HG03095 (cell line): ENCODE measurements at regions not wholly inside any gene's neighbourhood (a gene's known extent, or its start where the extent isn't known, plus 50 kb on each side); places are given as distances from the start of the nearest gene placed in this dataset.
"Not testable (repeated sequence)": the region's sequence is repeated elsewhere in the genome, so short reads cannot be mapped to it uniquely, and the experiment has no call there.

Experiments
- ATAC-seq: cut with Tn5 transposase; IDR thresholded peaks from one replicate; pipeline ENCODE4 v1.9.1; 2021; ENCODE audit warnings: moderate library complexity; ENCODE audit not compliant: unreplicated experiment

DNA sequence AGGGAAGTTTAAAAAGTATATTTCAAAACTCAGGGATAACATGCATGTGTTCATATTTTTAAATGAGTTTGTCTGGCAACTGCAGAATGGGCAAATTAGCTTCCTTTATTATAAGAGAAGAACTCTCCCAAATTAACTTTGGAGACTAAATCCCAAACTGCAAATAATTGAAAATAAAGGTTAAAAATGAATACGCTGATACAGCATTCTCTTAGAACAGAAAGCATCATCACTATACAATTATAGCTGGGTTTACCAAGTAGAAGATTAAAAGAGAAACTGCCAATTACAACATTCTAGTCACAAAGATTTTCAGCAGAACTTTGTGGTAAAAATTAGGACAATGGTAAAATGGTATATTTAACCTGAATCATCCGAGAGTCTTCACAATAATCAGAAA lies 73.3 kb downstream of the OLFM4 start:
- no peak for ATAC-seq

DNA sequence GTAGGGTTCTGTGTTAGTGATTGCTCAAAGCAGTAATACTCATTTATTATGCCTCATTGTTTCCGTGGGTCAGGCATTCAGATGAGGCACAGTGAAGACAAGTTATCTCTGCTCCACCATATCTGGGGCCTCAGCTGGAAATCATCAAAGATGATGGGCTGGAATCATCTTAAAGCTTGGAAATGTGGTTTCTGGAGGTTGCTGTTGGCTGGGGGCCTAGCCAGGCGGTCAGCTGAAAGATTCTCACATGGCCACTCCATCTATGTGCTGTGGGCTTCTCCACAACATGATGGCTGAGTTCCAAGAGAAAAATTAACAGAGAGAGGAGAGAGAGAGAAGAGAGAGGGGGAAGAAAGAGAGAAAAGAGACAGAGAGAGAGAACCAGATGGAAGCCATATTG lies 75.5 kb downstream of the OLFM4 start:
- ATAC-seq: no peak

DNA sequence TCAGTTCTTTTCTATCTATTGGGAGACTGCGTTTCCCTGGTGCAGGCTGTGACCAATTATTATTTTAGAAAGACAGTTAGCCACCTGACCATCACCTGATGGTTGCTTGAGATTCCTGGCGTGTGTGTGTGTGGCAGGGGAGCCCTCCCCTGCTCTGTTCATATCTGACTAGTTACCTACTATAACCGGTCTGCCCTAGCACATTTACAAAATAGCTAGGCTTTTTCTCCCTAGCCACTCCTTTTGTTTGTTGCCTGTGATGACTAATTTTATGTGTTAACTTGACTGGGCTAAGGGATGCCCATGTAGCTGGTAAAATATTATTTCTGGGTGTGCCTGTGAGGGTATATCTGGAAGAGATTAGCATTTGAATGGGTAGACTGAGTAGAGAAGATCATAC lies 76.9 kb downstream of the OLFM4 start:
- ATAC-seq: no peak

DNA sequence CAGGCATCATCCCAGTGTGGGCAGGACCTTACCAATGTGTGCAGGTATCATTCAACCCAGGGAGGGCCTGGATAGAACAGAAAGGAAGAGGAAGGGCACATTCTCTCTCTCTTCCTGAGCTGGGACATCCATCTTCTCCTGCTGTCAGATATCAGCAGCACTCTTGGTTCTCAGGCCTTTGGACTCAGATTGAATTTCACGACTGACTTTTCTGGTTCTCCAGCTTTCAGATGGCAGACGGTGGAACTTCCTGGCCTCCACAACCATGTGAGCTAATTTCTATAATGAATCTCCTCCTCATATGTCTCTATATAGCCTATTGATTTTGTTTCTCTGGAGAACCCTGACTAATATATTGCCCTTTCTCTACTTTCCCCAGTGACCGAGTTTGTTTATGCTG lies 77.3 kb downstream of the OLFM4 start:
- ATAC-seq: no peak

DNA sequence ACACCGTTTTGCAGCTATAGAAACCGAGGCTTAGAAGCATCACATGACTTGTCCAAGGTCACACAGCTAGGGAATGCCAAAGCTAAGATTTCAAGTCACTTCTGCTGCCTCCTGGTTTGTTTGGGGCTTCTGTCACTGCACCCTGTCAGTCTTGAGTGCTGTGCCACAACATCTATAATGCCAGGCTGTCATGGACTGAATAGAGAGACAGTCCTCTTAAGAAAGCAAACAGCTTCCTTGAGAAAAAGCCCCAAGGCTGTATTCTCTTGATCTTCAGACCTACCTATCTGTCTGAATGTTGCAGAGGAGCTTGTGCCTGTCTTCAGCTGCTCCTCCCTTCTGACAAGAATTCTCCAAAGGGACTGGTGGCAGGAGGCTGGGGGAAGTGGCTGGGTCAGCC lies 81.6 kb downstream of the OLFM4 start:
- no peak for ATAC-seq

DNA sequence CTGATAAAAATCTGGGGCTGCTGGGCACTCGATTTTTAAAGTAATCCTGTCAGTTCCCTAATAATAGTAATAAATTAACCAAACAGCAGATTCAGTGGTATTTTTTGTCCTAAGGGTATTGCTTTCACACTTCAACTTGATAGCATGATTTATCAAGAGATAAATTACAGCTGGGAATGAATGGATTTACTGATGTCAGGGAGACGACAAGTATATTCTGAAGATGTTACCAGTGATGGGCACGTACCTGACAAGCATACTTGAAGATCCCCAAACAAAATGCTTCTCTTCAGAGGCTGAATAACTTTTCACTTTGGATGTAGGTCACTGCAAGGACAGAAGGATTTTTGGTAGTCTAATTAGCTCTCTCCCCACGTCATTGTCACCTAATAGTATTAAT lies 82.0 kb downstream of the OLFM4 start:
- no peak for ATAC-seq

DNA sequence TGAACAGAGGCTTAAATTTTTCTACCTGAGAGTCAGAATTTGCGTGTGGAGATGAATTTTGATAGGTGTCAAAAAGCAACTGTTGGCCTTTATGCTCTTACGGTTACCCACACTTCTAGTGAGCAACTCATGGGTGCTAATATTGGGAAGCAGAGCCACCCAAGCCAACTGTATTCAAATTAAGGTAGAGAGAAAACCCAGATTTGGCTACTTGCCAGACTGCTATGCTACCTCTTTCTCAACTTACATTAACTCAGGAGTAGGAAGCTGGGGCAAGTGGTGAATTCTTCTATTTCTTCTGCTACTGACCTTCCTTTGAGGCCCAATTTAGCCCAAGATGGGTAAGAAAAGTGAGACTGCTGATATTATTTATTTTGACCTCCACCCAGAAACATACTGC lies 83.9 kb downstream of the OLFM4 start:
- ATAC-seq: no peak

DNA sequence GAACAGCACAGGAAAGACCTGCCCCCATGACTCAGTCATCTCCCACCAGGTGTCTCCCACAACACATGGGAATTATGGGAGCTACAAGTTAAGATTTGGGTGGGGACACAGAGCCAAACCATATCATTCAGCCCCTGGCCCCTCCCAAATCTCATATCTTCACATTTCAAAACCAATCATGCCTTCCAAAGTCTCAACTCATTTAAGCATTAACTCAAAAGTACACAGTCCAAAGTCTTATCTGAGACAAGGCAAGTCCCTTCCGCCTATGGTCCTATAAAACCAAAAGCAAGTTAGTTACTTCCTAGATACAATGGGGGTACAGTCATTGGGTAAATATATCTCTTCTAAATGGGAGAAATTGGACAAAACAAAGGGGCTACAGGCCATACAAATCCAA lies 88.4 kb downstream of the OLFM4 start:
- not testable (repeated sequence) for ATAC-seq

DNA sequence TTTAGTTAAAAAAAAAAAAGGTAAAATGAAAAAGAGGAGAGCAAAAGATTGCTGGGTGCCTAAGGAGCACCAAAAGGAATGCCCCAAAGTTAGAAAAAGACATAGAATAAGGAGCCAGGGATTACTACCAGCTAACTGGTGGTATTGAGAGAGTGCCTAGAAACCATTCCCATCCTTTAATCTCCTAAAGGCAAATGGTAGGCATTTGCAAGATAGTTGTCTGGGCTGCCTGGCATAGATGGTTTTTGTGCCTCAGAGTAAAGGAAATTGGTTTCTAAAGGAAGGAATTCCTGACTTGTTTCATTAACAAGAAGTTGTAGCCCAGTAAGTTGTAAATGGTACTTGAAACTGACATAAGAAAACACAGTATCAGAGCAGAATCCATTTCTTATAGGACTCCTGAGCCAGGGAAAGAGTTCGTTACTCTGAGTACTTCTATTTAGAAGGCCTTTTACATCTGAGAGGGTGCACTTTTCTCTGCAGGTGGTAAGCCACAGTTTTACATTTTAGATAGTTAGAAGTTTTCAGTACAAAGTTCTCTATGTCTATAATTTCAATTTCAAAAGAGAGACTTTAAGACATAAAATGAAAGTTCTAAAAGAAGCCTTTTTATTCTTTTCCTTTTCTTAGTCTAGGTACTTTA lies 92.6 kb downstream of the OLFM4 start:
- ATAC-seq: no peak

DNA sequence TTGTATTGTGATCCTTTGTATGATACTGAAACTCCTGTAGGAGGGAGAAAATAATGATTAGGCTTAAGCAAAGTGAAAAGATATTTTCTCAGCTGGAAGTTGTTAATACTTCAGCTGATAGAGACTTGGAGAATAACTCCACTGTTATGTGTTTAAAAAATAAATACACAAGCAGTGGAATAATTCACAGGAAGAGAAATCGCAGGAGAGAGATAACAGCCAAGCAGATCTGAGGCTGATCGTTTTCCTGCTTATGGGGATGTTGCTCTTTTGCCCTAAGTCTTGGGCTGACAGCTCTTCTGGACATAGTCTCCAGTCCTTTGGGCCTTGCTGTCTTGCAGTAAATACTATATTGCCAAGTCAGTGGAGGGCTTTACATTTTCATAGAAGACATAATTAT lies 93.3 kb downstream of the OLFM4 start:
- no peak for ATAC-seq

DNA sequence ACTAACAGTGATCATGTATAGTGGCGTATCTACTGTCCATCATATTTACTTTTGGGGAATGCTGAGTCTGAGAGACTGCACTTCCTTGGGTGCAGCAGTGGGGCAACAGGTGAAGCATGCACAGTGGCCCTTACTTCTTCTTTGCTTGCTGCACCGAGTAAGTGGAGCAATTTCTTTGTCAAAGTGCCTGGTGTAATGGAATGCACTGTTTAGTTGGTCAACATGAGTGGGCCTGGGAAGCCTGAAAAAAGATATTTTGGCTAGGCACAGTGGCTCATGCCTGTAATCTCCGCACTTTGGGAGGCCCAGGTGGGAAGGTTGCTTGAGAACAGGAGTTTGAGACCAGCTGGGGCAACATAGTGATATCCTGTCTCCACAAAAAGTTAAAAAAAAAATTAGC lies 94.9 kb downstream of the OLFM4 start:
- ATAC-seq: no peak

DNA sequence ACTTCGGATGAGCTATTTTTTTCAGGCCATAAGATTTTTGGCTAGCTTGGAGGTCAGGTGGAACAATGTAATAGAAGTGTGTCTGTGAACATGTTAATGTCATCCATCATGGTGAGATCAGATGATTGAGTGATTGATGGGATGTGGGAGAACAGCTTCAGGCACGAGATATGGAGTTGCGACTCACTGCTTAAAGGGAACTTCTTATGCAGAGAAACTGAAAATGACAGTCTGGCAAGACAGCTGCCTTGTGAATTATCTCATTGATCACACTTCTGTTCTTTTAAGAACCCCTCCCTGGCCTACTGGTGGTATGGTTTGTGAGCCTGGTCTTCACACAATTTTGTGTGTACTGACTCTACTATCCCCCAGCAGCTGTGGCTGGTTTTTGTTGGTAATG lies 96.0 kb downstream of the OLFM4 start:
- no peak for ATAC-seq

DNA sequence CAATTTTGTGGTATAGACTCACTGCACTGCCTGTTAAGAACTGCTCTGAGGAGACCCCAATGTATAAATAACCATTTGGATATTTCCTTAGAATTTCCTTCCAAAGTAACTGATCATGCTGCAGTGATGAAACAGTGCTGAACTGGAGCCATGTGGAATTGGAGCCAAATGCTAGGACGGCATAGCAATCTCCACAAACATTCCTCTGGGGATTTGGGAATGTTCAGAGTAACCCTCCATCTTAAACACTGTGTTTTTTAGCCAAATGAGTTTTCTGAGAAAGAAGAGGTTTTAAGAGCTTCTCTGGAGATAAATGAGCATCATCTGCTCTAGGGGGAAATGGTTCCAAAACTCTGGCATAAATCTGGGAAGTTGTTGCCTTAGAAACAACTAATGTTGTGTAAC lies 98.2 kb downstream of the OLFM4 start:
- ATAC-seq: no peak

DNA sequence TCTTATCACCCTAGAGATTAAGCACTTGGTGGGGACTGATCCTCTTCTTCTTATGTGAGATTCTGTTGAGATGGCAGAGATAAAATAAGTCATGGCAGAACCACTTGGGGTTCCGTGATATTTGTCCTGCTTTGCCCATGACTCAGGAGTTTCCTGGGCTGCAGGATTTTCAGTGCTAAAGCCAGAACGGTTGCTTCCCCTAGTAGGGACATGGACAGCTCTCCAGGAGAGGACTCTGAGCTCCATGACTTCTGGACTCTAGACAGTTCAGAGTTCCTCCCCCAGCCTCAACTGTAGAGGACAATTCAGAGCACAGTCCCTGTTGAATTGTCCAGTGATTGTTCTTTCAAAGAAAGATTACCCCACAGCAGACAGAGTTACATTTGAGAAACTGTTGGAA lies 98.8 kb downstream of the OLFM4 start:
- ATAC-seq: no peak

DNA sequence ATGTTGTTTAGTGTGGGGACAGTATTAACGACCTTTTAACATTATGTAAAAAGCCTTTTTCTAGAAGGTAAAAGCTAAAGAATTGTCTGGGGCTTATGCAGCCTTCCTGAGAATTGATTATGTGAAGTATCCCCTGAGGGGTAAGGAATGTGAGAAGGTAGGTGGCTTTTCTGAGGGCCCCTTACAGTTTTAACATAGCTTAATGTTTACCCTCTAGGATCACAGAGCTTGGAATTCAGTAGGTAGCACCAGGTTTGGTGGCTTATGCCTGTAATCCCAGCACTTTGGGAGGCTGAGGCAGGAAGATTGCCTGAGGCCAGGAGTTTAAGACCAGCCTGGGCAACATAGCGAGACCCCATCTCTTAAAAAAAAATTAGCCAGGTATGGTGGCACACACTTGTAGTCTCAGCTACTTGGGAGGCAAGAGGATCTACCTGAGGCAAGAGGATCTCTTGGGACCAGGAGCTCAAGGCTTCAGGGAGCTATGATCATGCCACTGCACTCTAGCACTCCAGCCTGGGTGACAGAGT lies 101.3 kb downstream of the OLFM4 start:
- no peak for ATAC-seq

DNA sequence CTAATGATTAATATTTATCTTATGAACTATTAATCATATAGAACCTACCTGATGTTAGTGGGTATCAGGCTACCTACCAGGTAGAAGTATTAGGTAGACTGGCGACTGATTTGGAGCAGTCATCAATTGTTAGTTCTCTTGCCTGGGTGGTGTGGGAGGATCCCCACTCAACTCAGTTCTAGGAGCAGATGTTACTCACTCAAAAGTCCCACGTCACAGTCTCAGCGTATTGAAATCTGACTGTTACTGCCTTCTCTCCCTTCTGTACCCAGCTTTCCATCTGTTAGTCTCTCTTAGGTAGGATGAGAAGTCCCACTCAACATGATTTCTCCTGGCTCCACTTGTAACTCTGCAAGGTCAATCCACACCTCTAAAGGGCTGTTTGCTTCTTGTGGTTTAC lies 102.7 kb downstream of the OLFM4 start:
- no peak for ATAC-seq

DNA sequence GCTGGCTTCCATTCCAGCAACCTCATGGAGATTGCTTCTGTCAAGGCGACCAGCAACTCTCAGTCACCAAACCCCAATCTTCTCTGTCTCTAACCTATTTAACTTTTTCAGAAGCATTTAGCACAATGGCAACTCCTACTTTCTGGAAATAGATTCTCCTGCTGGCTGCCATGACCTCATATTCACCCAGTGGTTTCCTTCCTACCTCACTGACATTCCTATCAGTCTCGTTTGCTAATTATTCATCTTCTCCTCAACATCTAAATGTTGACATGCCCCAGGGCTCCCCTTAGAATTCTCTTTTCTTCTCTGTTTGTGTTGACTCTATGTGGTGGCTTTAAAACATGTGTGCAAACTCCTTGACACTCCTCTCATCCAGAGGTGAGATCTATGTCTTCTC lies 106.7 kb downstream of the OLFM4 start:
- no peak for ATAC-seq

DNA sequence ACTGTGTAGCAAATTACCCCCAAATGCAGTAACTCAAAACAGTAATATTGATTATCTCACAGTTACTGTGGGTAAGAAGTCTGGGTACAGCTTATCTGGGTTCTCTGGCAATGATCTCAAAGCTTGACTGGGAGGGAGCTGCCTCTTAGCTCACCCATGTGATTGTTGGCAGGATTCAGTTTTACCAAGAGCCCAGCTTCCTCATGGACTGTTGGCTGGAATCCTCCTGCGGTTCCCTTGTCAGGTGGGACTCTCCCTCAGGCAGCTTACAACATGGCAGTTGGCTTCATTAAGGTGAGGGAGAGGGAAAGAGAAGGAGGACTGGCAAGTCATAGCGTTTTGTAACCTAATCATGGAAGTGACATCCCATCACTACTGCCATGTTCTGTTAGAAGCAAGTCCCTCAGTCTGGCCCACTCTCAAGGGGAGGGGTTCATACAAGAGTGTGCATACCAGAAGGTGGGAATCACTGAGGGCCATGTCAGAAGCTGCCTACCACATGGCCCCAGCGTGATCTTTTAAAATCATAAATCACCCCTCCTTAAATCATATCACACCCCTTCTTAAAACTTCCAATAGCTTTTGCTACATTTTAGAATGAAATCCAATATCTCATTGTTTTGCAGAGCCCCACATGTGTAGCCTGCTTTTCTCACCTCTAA lies 108.1 kb downstream of the OLFM4 start:
- ATAC-seq: no peak

DNA sequence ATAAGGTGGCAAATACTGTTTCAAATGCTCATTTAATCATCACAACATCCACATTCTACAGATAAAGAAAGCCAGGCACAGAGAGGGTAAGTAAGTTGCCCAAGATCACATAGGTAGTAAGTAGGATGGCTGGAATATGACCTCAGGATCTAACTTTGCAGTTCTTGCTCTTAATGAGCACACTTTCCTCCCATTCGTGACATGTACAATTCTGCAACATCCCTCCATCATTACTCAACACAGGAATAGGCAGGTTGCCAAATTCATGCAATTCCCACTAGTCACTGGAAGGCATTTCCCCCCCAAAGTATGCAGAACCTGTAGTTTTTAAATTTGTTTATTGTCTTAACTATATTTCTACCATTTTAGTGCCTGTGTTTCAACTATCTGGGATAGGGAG lies 109.2 kb downstream of the OLFM4 start:
- ATAC-seq: no peak

DNA sequence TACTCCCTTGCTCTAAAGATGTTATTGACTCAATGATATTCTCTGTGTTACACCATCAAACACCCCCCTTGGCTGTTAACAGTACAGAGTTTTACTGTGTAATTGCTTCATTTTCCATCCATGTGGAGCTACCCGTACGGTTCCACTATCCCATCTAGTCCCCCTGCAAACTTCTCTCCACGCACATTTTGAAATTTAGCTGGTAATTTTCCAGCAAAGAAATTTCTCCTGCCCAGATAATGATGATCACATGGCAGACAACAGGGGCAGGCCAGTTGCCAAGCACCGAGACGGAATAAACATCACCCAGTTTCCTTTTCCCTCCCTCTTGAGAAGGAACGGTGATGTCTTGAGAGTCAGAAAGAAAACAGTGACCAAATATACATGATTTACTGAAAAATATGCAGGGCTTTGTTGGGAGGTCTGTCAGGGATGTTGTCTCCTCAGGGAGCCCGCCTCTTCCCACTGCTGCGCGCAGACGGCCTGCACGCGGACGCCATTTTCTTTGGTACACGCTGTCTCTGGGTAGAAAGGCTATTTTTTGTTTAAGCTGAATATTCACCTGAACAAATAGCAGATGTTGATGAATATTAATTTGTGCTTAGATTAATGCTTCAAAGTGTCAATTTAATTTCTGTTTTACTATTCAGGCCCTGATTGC lies 109.9 kb downstream of the OLFM4 start:
- ATAC-seq: no peak

DNA sequence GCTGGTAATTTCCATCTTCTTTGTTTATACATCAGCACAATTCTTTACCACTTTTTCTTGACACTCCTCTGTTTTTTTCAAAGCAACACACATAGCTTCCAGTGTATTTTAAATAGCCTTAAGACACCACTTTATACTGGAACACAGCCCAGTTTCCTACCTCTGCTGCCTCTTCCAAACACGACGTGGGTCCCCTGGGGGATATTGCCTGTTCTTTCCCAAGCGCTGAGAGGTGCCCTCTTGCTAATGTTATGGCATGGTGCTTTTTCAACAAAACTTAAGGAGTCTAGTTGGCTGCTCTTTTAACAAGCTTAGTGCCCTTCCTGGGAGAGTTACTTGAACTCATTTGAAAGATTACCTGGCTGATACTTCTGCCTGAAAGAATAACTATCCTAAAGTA lies 112.7 kb downstream of the OLFM4 start:
- no peak for ATAC-seq

DNA sequence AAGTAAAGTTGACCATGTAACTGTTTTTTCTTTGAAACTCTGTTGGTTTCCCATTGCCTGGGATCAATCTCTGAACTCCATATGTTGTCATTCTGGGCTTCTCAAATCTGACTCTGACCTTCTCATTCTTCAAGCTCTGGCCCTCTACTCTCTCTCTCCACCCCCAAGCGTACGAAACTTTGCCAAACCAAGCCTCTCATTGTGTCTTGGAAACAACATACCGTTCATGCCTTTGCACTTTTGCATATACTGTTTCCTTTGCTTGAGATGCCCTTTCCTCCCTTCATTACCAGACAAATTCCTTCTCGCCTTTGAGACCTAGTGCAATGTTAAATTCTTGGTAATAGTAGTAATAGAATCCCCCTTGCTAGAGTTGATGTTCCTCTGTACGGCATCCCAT lies 113.7 kb downstream of the OLFM4 start:
- ATAC-seq: no peak
